ENCODE measurements at regions not wholly inside any gene's neighbourhood (a gene's known extent, or its start where the extent isn't known, plus 50 kb on each side); places are given as distances from the start of the nearest gene placed in this dataset.

DNA sequence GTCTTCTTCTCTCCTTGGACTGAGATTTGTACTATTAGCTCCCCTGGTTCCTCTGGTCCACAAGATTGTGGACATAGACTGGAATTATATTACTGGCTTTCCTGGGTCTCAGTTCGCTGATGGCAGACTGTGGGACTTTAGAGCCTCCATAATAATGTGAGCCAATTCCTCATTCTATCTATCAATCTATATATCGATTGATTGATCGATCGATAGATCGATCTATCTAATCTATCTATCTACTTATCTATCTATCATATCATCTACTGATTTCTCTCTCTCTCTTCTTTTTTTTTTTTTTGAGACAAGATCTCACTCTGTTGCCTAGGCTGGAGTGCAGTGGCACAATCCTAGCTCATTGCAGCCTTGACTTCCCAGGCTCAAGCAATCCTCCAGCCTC lies 51.5 kb upstream of the DDR1 start:
- TF ChIP-seq, protein P1, sequence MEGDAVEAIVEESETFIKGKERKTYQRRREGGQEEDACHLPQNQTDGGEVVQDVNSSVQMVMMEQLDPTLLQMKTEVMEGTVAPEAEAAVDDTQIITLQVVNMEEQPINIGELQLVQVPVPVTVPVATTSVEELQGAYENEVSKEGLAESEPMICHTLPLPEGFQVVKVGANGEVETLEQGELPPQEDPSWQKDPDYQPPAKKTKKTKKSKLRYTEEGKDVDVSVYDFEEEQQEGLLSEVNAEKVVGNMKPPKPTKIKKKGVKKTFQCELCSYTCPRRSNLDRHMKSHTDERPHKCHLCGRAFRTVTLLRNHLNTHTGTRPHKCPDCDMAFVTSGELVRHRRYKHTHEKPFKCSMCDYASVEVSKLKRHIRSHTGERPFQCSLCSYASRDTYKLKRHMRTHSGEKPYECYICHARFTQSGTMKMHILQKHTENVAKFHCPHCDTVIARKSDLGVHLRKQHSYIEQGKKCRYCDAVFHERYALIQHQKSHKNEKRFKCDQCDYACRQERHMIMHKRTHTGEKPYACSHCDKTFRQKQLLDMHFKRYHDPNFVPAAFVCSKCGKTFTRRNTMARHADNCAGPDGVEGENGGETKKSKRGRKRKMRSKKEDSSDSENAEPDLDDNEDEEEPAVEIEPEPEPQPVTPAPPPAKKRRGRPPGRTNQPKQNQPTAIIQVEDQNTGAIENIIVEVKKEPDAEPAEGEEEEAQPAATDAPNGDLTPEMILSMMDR (IDR thresholded peaks at IDR 0.05; ENCODE audit: insufficient read depth, missing control alignments): no peak
- no peak for DNase-seq (ENCODE audit: insufficient read length, low spot score)
- no peak for FAIRE-seq

DNA sequence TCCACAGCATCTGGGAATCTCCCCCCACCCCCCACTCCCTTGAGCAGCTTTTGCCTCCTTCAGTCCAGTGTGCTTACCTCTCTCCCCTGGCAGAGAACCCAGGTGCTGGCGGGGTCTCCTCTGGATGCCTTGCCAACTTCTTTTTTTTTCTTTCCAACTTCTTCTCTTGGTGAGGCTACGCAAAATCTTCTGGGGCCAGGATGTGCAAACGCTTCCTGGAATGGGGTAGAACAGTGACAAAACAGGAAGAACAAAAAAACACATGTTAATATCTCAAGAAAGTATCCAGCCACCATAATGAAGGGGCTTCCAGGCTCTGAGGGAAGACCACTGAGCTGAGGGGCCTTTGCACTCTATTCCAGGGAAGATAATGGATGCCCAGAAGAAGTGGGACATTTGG lies 53.9 kb upstream of the DDR1 start:
- FAIRE-seq: no peak
- TF ChIP-seq, protein P1 (IDR thresholded peaks at IDR 0.05; ENCODE audit: insufficient read depth, missing control alignments): no peak
- DNase-seq (ENCODE audit: insufficient read length, low spot score): no peak

DNA sequence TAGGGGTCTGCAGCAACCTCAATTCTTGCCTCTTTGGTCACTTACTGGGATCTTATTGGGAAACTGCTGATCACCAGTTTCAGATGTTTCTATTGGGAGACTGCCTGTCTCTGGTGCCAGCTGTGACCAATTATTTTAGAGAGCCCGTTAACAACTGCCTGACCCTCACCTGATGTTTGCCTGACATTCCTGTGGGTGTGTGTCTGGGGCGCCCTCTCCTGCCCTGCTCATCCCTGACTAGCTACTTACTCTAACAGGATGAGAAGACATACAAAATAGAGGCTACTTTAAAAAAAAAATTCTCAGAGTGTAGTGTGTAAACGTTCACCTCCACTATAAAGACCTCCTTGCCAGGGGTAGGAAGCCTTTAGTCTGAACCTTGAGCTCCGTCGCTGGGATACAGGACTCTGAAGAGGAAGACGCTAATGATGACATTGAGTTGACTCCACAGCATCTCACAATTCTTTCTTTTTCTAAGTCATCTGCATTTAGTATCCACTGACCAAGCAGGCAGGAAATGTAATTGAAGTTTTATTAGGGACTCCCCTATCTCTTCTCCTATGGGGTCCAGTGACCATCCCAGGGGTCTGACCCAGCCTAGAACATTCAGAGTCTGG lies 54.6 kb upstream of the DDR1 start:
- FAIRE-seq (no peak), DNase-seq (ENCODE audit: insufficient read length, low spot score) (no peak)
- TF ChIP-seq, protein P1 (IDR thresholded peaks at IDR 0.05; ENCODE audit: insufficient read depth, missing control alignments): no peak

DNA sequence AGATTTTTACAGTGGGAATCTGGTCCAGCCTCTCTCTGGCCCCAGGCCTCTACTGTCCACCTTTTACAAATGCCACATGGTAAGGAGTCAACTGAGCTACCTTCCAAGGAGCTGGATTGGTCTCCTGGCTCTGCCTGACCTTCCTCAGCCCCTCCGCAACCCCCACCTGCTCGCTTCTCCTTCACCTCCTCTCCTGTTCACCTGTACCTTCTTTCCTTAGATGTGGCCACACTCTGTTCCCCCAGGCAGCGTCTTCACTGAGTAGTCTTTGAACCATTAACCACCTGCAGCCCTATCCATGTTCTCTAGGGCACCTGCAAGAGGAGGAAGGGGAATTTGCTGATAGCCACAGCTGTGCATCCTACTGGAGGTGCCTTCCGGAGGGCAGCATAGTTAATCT lies 55.3 kb upstream of the DDR1 start:
- FAIRE-seq (no peak), DNase-seq (ENCODE audit: insufficient read length, low spot score) (no peak)
- TF ChIP-seq, protein P1 (IDR thresholded peaks at IDR 0.05; ENCODE audit: insufficient read depth, missing control alignments): no peak

DNA sequence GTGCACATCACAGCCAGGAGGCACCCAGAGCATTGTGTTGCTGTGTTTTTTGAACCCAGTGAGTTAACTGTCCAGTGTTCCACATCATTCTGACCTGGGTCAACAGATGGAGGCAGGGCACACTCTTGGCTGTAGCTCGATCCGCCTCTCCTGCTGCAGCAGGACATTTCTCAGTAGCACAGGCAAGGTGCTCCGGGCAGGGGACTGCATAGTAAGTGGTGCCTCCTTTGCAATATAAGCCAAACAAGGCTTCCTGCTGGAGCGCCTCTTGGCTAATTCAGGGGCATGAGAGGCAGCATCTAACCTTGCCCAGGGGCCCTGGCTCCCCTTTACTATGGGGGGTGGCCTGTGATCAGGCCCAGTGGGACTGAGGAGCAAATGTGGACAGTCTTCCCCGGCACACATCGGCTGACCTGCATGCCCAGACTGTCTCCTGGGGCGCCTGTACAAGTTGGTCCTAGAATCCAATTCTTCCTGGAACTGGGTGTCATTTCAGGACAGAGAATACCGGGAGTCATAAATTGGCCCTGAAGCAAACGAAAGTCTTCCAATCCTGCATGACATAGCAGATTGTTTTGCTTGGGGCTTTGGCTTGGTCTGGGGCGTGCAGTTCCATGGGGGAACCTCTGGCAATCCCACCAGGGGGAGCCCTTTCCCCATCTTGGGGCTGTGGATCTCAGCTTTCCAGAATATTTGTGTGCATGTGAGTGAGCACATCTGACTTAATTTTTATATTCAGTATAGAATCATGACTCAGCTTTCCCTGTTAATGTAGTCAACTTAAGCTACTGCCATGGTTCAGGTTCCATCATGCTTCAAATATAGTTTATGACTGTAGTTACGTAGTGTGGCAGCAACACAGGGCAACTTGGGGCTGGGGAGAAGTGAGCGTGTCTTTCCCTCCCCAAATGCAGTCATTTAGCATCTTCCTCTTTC lies 56.0 kb upstream of the DDR1 start:
- DNase-seq (ENCODE audit: insufficient read length, low spot score): peak; percentile 25
- TF ChIP-seq, protein P1 (IDR thresholded peaks at IDR 0.05; ENCODE audit: insufficient read depth, missing control alignments): peak; percentile 86
- no peak for FAIRE-seq

DNA sequence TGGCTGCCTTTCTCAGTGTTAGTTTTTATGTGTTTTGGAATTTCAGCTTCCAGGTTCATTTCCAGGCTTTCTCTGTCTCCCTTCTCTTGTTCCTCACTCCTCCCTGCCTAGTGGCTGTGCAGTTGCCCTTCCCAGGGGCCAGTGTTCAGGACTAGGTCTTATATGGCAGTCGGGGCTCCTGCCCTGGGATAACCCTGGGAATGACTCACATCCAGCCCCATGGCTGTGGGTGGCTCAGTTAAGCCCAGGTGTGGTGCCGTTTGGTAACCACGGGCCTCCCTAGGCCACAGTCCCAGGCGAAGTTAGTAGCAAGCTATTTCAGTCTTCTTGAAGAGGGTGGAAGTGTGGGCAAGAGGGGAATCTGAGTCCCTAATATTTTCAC lies 57.4 kb upstream of the DDR1 start:
- TF ChIP-seq, protein P1 (IDR thresholded peaks at IDR 0.05; ENCODE audit: insufficient read depth, missing control alignments): no peak
- no peak for FAIRE-seq
- no peak for DNase-seq (ENCODE audit: insufficient read length, low spot score)

DNA sequence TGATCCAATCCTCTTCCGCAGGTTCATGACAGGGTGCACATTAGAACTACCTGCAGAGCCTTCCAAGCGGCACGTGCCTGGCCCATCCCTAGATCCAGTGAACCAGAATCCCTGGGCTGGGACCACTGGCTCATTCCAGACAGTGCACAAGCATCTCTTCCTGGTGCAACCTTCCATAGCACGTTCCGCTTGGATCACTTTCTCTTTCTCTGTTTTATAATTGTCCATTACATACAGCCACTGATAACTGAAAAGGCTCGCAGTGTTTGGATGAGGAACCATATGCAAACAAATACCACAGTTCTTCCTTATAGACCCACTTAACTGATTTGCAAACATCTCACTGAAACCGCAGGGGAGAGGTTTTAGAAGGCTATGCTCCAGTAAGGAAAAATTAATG lies 59.6 kb upstream of the DDR1 start:
- DNase-seq (ENCODE audit: insufficient read length, low spot score): no peak
- FAIRE-seq: no peak
- TF ChIP-seq, protein P1 (IDR thresholded peaks at IDR 0.05; ENCODE audit: insufficient read depth, missing control alignments): no peak

All from D721Med (cell line).